Pulmonary artery endothelial cell (primary cell): ENCODE measurements at regions not wholly inside any gene's neighbourhood (a gene's known extent, or its start where the extent isn't known, plus 50 kb on each side); places are given as distances from the start of the nearest gene placed in this dataset.
"Not testable (repeated sequence)": the region's sequence is repeated elsewhere in the genome, so short reads cannot be mapped to it uniquely, and the experiment has no call there.

Source experiments
- DNase-seq: peaks from one replicate; pipeline ENCODE4 v3.0.0-alpha.2; 2011; ENCODE audit warnings: low read depth, low spot score

DNA sequence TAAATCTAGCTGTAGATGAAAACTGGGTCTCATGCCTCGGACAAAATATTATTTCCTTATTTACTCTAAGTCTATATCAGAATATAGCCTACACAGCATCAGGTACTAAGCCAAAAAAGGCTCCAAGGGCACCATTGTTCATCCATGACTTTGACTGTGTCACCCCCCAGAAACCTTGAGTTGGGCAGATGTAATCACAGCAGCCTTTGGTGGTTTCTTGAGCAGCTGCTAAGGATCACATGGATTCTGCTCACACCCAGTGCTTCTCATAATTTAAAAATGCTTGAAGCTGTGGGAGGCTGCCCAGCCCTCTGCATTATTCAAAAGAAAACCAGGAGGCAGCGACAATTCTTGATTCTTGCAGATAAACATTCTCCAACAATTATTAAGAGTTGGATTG, 293.5 kb upstream of the PLGLB2 start:
- DNase-seq = not testable (repeated sequence)

DNA sequence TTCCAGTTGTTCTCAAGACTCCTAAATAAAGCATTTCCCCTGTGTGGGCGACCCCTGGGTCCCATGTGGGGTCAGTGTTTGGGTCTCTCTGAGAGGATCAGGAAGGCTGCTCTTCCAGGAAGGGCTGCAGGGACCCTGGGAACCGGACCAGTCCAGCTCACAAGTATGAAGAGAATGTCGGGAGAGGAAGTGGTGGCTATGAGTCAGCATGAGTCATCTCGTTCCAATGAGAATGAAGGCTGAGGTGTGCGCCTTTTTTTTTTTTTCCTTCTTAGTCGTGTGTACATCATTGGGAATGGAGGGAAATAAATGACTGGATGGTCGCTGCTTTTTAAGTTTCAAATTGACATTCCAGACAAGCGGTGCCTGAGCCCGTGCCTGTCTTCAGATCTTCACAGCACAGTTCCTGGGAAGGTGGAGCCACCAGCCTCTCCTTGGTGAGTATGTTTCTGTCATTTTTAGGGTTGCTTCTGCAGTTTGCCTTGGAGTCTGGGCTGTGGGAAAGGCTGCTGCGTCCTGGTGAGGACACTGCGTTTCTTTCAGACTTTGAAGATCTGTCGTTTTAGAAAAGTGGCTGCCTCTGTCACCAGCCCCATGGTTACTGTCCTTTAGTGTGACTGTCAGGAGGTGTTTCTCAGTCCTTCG, 292.6 kb upstream of the PLGLB2 start:
- DNase-seq = not testable (repeated sequence)

DNA sequence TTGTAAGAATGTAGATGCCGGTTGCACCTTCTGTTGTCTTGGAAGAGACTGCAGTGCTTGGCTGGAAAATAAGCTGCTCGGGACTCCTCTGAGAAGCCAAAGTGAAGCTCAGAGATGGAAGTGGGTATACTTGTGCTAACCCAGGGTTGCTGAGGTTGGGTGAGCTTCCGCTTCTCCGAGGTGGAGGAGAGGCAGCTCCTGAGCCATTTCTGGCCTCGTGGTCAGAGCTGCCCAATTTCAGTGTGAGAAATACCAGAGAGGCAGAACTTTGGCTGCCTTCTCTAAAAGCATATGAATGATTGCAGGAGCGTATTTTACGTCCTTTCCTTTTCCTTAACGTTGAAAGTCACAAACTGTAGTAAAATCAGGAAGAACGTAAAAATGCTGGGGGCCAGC, 292.0 kb upstream of the PLGLB2 start:
- not testable (repeated sequence) for DNase-seq

DNA sequence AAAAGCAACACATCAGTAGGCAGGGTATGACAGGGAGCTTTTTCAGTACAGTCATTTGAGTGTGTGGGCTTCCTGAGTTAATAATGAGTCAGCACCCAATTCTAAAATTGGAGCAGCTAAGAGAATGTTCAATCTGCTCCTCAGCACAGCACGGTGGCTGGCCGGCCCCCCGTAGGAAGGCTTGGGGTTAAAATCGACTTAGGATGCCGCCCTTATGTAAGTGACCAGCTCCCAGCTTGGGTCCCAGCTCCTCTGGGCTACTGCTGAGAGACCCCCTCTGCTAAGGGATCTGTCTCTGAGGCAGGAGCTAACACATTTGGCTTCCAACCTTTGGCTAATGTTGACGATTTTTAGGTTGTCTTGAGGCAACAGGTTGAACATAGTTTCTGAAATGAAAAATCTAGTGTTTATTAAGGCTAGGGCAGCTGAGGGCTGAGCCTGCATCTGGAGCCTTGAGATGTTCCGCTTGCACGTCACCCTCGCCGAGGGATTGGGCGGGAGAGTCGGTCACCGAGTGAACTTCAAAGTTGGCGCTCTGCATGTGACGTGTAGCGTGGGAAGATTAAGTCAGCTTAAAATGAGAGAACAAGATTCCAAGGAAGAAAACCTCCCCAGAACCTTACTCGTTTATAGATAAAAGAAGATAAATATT, 291.3 kb upstream of the PLGLB2 start:
- DNase-seq = not testable (repeated sequence)

DNA sequence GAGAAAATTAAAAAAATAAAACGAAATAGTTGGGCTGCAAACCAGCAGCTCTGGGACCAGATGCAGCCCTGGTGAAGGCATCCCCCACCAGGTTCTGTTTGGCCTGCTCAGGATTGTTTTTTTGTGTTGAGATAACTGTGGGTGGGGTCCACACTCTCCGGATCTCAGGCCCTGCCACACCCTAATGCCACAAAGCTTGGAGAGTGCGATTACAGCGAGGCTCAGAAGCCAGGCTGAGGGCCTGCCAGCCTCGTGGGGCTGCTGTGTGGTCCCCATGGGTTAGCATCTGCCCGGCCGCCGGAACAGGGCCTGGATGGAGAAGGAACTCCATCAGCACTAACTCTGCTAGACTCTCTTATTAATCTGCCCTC, 290.8 kb upstream of the PLGLB2 start:
- not testable (repeated sequence) for DNase-seq

DNA sequence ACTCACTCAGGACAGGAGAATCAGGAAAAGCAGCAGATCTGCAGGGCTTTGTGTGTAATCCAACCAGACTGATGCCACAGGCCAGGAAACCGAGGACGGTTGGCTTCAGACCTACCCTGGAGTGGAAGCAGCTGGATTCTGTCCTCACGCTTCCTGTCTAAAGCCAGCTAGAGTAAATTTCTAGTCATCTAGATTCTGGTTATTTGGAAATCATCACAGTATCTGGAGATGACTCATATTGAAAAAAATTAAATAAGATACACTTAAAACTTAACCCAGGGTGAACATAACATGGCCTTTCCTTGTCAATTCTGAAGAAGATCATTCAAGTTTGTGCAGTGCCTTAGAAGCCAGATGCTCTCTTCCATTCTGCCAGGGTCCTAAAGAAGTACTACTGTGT, 288.9 kb upstream of the PLGLB2 start:
- DNase-seq = not testable (repeated sequence)

DNA sequence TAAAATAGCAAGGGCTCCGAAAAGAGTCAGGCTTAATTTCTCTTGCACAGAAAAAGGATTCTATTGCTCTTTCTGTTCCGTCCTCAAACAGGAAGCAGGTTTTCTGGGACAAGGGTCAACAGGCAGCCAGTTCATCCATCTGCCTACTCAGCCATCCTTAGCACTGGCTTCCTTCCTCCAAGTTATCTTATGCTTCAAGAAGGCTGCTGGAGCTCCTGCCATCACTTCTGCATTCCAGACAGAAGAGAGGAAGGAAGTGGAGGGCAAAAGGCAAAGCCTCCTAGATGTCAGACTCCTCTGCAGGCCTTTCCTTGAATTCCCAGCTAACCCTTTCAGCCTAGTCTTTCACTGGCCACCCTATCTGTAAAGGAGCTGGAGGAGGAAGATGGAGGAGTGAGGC, 287.8 kb upstream of the PLGLB2 start:
- DNase-seq = peak; percentile 11

DNA sequence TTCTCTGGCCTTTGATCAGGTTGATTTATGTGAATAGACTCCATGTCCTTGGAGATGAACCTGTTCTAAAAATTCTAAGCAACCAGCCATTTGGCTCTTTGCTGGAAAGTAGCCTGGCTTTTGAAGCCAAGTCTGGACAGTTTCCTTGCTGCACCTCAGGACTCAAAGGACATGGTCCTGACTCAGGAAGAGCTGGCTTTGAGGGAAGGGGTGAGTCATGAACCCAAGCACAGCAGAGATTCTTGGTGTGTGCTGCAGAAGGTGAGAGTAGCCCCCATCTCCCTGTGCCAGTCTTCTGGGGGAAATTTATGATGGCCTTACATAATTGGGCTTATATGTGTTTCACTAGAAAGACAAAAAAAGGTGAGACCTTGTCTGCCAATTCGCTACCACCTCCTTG, 287.2 kb upstream of the PLGLB2 start:
- DNase-seq = not testable (repeated sequence)

DNA sequence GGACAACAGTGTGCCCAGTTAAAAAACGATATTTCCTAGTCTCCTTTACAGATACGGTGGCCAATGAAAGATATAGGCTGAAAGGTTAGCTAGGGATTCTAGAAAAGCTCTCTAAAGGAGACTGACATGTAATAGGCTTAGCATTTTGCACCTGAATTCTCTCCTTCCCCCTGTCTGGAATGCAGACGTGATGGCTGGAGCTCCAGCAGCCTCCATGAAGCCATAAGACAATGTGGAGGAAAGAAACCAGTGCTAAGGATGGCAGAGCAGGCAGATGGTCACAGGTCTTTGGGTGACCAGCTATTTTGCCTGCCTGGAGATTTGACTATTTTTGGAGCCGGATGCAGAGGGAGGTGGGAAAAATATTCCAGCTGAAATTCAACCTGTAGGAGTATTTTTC, 286.2 kb upstream of the PLGLB2 start:
- not testable (repeated sequence) for DNase-seq

DNA sequence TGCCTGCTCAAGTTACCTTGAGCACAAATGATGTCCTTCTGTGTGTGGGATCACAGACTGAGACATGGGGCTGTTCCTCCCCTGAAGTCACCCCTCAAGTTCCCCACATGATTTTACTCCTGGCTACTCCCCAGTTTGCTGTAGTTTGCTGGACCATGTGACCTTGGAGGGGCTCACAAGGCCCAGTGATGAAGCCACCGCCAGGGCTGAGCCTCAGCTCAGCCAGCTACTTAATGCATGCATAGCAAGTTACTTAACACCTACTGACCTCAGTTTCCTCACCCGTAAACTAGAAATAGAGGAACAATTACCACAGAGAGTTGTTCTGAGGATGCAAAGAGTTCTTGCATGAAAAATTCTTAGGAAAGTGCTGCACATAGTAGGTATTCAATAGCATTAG, 283.7 kb upstream of the PLGLB2 start:
- not testable (repeated sequence) for DNase-seq

DNA sequence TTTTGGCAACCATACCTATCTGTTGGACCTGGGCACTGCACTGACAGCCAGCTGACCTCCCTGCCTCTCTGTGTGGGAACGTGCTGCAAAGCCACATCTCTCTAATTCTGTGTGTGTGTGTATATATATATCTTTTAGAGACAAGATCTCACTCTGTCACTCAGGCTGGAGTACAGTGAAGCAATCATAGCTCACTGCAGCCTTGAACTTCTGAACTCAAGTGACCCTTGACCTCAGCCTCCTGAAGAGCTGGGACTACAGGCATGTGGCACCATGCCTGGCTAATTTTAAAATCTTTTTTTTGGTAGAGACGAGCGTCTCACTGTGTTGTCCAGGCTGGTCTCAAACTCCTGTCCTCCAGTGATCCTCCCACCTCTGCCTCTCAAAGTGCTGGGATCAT, 282.2 kb upstream of the PLGLB2 start:
- DNase-seq = not testable (repeated sequence)

DNA sequence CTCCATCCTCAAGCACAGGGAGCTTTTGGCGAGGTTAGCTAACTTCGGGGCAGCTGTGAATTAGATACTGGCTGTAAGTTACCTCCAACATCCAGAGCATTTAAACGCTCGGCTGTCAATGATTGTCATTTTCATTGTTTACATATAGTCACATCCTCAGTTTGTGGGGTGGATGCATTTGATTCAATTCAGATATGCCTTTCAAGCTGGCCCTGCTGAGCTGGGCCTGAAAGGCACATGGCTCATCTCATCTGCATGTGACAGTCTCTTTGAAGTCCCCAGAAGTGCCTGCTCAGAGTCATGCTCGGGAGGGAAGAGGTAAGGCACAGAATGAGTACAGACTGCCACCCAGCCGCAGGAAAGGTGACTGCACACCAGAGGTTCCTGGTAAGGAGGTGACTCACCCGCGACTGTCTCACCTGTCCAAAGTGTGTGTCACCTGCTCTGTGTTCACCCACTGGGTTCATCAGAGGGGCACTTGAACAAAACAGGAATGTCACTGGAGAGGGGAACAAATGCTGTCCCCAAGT, 281.2 kb upstream of the PLGLB2 start:
- not testable (repeated sequence) for DNase-seq

DNA sequence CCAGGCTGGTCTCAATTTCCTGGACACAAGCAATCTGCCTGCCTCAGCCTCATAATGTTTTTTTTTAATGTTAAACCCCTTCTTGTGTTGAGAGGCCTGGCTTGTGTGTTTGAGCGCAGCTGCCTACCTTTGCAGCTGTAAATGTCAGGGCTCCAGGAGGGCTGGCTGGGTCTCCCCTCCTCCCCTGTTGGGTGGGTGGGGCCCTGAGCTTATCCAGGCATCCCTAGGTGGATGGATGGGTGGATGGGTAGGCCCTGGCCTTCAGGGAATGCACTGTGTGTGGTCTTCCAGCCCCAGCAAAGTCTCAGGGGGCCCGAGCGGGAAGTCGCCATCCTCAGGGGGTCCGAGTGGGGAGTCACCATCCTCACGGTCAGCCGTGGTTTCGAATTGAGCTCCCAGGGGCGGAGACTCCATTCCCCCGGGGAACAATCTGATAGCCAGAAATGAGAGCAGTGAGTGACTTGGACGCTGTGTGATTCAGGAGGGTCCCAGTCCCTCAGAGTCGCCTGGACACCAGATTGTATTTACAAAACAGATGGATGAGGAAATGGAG, 279.4 kb upstream of the PLGLB2 start:
- DNase-seq = not testable (repeated sequence)

DNA sequence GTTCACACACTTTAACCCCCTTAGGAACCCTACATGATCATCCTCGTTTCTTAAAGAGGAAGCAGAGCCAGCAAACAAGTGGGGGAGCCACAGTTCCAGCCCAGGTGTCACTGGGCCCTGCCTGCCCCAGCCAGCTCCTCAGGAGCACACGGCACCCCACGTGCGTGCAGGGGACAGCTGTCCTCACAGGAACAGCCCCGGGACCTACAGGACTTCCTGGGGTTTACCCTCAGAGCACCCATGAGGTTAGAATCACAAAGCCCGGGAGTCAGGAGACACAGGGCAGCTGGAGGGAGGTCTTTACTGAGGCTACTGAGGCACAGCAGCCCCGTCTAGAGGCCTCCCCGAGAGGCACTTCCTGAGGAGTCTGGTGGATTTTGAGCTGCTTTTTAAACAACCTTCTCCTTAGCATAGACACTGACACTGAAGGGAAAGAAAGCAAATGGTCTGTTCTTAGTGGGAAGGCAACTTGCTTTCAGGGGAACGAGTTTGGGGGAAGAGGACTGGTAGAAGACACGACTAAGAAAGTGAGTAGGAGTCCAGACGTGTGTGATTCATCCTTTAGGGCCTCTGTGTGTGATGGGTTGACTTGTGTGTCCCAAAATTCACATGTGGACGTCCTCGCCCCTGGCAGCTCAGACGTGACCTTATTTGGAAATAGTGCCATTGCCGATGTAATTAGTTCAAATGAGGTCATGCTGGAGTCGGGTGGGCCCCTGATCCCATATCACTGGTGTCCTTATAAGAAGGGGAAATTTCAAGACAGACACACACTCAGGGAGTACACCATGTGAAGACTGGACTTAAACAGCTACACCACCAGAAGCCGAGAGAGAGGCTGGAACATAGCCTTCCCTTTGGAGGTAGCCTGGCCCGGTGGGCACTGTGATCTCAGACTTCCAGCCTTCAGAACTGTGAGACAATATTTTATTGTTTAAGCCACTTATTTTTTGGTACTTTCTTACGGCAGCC, 278.4 kb upstream of the PLGLB2 start:
- DNase-seq = not testable (repeated sequence)

DNA sequence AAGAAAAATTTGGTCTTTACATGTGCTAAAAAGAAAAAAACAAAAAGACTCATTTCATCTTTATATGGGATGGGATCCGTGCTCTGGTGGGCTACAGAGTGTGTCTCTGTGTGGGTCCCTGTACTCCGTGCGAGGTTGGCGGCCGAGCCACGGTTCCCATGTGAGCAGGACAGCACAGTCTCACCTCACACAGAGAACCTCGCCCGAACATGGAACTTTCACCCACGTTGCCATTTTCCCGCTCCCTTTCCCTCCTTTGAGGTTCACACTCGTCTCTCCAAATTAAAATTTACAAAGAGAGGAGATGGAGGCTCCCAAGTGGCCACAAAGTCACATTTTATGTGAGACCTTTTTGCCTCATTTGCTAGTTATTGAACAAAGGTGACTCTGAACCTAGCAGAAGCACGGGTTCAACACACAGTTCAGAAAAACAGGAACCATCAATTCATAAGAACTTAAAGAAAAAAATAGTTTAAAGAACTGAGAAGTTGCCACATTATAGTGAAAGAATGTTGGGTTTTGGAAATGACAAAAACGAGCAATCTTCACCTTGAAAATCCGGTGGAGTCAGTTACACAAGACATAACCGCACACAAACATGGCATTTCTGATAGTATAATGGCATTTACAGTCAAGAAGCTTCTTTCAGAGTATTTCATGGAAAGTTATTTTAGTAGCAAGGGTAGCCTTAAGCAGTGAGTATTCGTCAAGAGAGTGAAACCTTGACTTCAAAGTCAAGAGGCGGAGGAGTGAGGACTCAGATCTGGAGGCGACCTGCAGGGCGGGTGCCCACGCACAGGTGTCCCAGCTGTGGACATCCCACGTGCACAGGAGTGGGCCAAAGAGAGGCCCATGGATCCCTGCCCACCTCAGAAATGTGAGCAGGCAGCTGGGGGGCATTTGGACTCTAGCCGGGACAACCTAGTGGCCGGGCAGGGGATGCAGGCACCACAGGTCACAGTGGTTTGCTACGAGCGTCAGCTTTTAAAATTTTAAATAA, 277.2 kb upstream of the PLGLB2 start:
- DNase-seq = not testable (repeated sequence)

DNA sequence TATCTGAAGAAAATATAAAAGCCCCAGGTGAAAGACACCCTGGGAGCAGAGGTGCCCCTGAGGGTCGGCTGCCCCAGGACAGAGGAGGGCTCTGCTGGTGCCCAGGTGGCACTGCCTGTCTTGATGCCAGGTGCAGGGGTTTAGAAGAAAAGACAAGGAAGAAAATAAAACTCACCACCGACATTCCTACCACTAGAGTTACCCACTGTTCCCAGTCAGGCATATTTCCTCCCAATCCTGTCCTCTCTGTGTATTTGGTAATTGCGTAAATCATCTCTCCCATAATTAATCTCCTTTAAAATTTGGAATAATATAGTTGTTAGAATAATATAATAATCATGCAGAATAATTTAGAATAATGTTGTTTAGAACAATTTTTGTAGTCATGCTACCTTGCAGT, 276.4 kb upstream of the PLGLB2 start:
- not testable (repeated sequence) for DNase-seq

DNA sequence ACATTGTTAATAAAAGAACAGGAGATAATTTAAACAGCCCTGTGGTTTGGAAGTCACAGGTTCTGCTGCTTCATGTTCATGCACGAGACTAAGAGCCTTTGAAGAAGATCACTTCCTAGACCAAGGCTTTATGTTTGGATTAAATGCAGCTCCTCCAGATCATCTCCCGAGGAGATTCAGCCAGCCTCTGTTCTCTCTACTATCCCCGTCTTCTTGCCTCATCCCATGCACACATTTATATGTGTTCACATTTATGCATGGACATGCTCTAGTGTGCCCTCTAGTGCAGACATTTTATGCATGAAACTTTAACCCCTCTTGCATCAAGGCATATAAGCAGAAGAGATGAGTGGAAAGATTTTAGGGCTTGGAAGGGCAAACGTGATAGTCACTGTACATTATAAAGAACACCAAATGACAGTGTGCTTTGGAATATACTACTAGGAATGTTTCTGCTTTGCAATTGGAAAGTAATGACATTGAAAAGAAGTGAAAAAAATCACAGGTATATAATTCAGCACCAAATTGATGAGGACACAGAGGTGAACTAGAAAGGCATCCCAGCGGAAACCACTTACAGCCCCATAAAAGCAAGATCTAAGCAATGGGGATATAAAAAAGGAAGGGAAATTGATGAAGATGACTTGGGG, 271.5 kb upstream of the PLGLB2 start:
- DNase-seq = not testable (repeated sequence)

DNA sequence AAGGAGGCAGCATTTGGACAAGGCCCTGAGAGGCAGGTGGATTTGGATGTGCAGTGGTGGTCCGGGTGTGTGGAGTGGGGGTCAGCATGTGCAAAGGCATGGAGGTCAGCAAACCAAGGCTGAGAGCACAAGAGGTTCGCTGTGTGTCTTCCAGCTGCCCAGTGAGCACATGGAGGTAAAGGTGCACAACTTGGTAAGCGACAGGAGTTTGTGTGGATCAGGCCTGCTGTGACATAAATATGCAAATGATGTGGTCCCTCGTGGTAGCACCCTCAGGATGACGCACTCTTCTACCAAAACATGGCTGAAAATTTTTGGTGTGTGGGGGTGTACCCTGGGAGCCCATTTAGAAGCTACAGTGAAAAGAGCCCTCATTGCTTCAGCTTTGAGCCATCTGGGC, 271.0 kb upstream of the PLGLB2 start:
- DNase-seq = not testable (repeated sequence)

DNA sequence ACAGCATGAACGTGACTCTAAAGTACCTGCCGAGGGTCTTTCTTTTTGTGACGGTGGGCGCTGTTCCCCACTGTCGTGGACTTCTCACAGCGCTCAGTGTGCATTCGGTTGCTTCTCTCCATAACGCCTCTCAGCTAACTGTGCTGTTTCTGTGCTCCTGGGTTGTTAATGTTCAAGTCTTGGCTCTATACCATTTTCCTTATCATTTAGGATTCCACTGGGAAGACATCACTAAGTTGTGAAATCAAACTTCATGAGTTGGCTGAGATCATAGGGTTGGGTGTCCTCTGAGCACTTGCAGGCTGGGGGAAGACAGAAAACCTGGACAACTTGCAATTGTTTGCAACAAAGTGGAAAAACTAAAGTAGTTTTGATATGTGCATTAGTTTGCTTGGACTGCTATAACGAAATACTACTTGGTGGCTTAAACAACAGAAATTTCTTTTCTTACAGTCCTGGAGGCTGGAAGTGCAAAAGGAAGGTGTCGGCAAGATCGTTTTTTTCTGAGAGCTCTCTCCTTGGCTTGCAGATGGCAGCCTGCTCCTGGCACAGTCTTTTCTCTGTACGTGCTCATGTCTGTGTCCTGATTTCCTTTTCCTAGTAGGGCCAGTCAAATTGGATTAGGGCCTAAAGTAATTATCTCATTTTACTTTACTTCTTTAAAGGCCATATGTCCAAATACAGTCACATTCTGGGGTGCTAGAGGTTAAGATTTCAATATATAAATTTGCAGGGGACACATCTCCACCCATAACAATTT, 270.0 kb upstream of the PLGLB2 start:
- DNase-seq = not testable (repeated sequence)
